ENCODE measurements at regions not wholly inside any gene's neighbourhood (a gene's known extent, or its start where the extent isn't known, plus 50 kb on each side); places are given as distances from the start of the nearest gene placed in this dataset.

DNA sequence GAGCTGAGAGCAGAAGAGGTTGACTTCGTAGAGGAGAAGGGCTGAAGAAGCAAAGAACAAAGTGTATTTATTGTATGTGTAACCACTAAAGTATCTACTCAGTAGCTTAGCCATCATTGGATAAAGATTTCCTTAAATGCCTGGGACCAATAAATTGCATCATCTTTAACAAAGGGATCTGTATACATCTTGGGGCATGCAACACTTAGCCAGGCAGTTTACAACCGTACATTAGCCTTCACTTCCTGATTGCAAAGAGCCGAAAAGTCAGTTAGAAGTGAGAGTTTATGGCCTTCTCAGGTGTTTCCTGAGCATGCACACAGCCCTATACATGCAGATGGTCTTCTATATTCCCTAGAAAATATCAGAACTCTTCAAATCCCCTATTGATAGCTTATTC, 68.0 kb upstream of the MAGED1 start:
- no peak overlapping the region for H3K4me3 ChIP-seq (ENCODE audit: low read length)
- no peaks in the 10 kb centered on the region for H3K9me3 Mint-ChIP-seq
- H3K27me3 ChIP-seq (ENCODE audit: control insufficient read depth in 1 of 2, insufficient read depth in 2 of 2, low read length in 2 of 2), result no peaks in the 10 kb centered on the region
- H3K4me1 Mint-ChIP-seq (ENCODE audit: low read depth), result peaks cover 70% of the 10 kb centered on the region
- H3K36me3 ChIP-seq (ENCODE audit: insufficient read depth, low read length), result no peaks in the 10 kb centered on the region
- H3K9me3 ChIP-seq (ENCODE audit: control insufficient read depth in 1 of 2, insufficient read depth in 1 of 2, low read length in 2 of 2), result no peaks in the 10 kb centered on the region
- TF ChIP-seq, protein P1, sequence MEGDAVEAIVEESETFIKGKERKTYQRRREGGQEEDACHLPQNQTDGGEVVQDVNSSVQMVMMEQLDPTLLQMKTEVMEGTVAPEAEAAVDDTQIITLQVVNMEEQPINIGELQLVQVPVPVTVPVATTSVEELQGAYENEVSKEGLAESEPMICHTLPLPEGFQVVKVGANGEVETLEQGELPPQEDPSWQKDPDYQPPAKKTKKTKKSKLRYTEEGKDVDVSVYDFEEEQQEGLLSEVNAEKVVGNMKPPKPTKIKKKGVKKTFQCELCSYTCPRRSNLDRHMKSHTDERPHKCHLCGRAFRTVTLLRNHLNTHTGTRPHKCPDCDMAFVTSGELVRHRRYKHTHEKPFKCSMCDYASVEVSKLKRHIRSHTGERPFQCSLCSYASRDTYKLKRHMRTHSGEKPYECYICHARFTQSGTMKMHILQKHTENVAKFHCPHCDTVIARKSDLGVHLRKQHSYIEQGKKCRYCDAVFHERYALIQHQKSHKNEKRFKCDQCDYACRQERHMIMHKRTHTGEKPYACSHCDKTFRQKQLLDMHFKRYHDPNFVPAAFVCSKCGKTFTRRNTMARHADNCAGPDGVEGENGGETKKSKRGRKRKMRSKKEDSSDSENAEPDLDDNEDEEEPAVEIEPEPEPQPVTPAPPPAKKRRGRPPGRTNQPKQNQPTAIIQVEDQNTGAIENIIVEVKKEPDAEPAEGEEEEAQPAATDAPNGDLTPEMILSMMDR (IDR thresholded peaks at IDR 0.05), result no peak
- H3K4me1 ChIP-seq (ENCODE audit: insufficient read depth, low read length), result no peaks in the 10 kb centered on the region
- ChIA-PET CTCF (no interaction called here), POLR2A (no interaction called here)
- H3K27ac Mint-ChIP-seq, result no peak overlapping the region
- H3K4me3 Mint-ChIP-seq, result no peak overlapping the region
- H3K36me3 Mint-ChIP-seq (ENCODE audit: low read depth), result peaks cover 31% of the 10 kb centered on the region
- intact Hi-C loops (cut with DNase I, micrococcal nuclease), result no loop called here
- DNase-seq (no peak), ATAC-seq (ENCODE audit: poor library complexity) (no peak)
- H3K27ac ChIP-seq (ENCODE audit: low read depth in 1 of 2, low read length in 2 of 2), result no peak overlapping the region
- H3K27me3 Mint-ChIP-seq, result no peaks in the 10 kb centered on the region

DNA sequence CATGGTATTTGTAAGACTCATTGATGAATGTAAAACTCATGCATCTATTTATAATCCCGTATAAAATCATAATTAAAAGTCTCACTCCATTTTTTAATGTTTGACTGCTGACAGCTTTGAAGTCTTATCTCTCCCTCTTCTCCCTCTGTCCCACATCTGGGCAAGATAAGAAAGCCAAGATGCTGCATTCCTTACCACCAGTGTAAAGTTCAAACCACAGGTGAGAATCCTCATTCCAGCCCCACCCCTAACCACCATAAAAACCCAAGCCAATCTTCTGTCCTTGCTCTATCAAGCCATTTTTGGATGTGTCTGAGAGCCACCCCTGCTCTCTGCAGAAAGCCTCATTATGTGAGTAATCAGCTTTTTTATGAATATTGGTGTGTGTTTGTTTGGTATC, 59.3 kb upstream of the MAGED1 start:
- Histone ChIP-seq H3K27ac (ENCODE audit: low read depth in 1 of 2, low read length in 2 of 2) (no peak overlapping the region), H3K4me3 (ENCODE audit: low read length) (no peak overlapping the region), H3K27me3 (ENCODE audit: control insufficient read depth in 1 of 2, insufficient read depth in 2 of 2, low read length in 2 of 2) (no peaks in the 10 kb centered on the region), H3K36me3 (ENCODE audit: insufficient read depth, low read length) (peaks cover 3% of the 10 kb centered on the region), H3K4me1 (ENCODE audit: insufficient read depth, low read length) (no peaks in the 10 kb centered on the region), H3K9me3 (ENCODE audit: control insufficient read depth in 1 of 2, insufficient read depth in 1 of 2, low read length in 2 of 2) (no peaks in the 10 kb centered on the region)
- intact Hi-C loops (cut with DNase I, micrococcal nuclease), result no loop called here
- TF ChIP-seq, protein P1 (IDR thresholded peaks at IDR 0.05), result no peak
- H3K27ac Mint-ChIP-seq, result no peak overlapping the region
- ChIA-PET POLR2A (no interaction called here), CTCF (no interaction called here)
- peaks cover 43% of the 10 kb centered on the region for H3K36me3 Mint-ChIP-seq (ENCODE audit: low read depth)
- no peak for DNase-seq
- no peak for ATAC-seq (ENCODE audit: poor library complexity)
- H3K27me3 Mint-ChIP-seq, result no peaks in the 10 kb centered on the region
- H3K4me3 Mint-ChIP-seq, result no peak overlapping the region
- H3K9me3 Mint-ChIP-seq, result no peaks in the 10 kb centered on the region
- peaks cover 30% of the 10 kb centered on the region for H3K4me1 Mint-ChIP-seq (ENCODE audit: low read depth)

DNA sequence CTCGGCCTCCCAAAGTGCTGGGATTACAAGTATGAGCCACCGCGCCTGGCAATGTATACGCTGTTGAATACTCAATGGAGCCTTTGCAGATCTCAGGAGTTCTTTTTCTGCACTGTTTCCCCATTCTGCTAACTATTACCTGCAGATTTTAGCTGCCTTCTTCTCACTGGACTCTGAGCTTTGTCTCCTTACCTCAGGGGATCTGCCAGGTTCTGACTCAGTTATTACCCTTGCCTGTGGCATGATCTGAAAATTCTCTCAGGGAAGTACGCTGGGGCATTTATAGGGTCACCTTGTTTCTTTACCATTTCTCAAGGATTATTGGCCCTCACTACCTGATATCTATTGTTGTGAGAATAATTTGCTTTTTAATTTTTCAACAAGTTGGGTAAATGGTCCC, 56.6 kb upstream of the MAGED1 start:
- intact Hi-C loops (cut with DNase I, micrococcal nuclease), result no loop called here
- peaks cover 34% of the 10 kb centered on the region for H3K36me3 Mint-ChIP-seq (ENCODE audit: low read depth)
- Histone ChIP-seq H3K36me3 (ENCODE audit: insufficient read depth, low read length) (peaks cover 3% of the 10 kb centered on the region), H3K27me3 (ENCODE audit: control insufficient read depth in 1 of 2, insufficient read depth in 2 of 2, low read length in 2 of 2) (no peaks in the 10 kb centered on the region), H3K9me3 (ENCODE audit: control insufficient read depth in 1 of 2, insufficient read depth in 1 of 2, low read length in 2 of 2) (no peaks in the 10 kb centered on the region), H3K27ac (ENCODE audit: low read depth in 1 of 2, low read length in 2 of 2) (no peak overlapping the region), H3K4me1 (ENCODE audit: insufficient read depth, low read length) (no peaks in the 10 kb centered on the region), H3K4me3 (ENCODE audit: low read length) (no peak overlapping the region)
- no peak overlapping the region for H3K27ac Mint-ChIP-seq
- peaks cover 30% of the 10 kb centered on the region for H3K4me1 Mint-ChIP-seq (ENCODE audit: low read depth)
- TF ChIP-seq, protein P1 (IDR thresholded peaks at IDR 0.05), result no peak
- CTCF ChIA-PET, result no interaction called here
- POLR2A ChIA-PET, result no interaction called here
- DNase-seq, result no peak
- H3K4me3 Mint-ChIP-seq, result no peak overlapping the region
- ATAC-seq (ENCODE audit: poor library complexity), result no peak
- no peaks in the 10 kb centered on the region for H3K9me3 Mint-ChIP-seq
- H3K27me3 Mint-ChIP-seq, result no peaks in the 10 kb centered on the region
